OCI-LY1 (cell line): ENCODE measurements at regions not wholly inside any gene's neighbourhood (a gene's known extent, or its start where the extent isn't known, plus 50 kb on each side); places are given as distances from the start of the nearest gene placed in this dataset.

ENCODE experiments used
- H2AFZ ChIP-seq: fragments of 200-600 bp; sonication (generic), shearing (Covaris generic); 2 replicates; pipeline ENCODE4 v1.6.0; 2014; ENCODE audit warnings: antibody characterized with exemption, mild to moderate bottlenecking, low read length
- H3F3A ChIP-seq: fragments of 200-600 bp; sonication (generic), shearing (Covaris generic); 2 replicates; pipeline ENCODE4 v1.6.0; 2014; ENCODE audit warnings: mild to moderate bottlenecking, antibody characterized with exemption, low read length, moderate library complexity; ENCODE audit not compliant: insufficient read depth
- H3K27ac ChIP-seq: fragments of 200-600 bp; sonication (generic); 2 replicates; pipeline ENCODE4 v1.5.1; 2014; ENCODE audit warnings: low read length, mixed run types, mild to moderate bottlenecking, low read depth; ENCODE audit not compliant: poor library complexity, severe bottlenecking
- H3K27me3 ChIP-seq: fragments of 200-600 bp; sonication (generic); 2 replicates; pipeline ENCODE4 v1.6.0; 2014; ENCODE audit warnings: antibody characterized with exemption, mild to moderate bottlenecking, low read length, moderate library complexity; ENCODE audit not compliant: insufficient read depth
- H3K36me3 ChIP-seq: fragments of 200-600 bp; sonication (generic); 2 replicates; pipeline ENCODE4 v1.6.1; 2014; ENCODE audit warnings: mild to moderate bottlenecking, antibody characterized with exemption, low read length, moderate library complexity, mixed read lengths; ENCODE audit not compliant: insufficient read depth
- H3K4me1 ChIP-seq: fragments of 200-600 bp; sonication (generic); 2 replicates; pipeline ENCODE4 v1.5.1; 2014; ENCODE audit warnings: mild to moderate bottlenecking, low read length, moderate library complexity; ENCODE audit not compliant: insufficient read depth, severe bottlenecking
- H3K4me2 ChIP-seq: fragments of 200-600 bp; sonication (generic), shearing (Covaris generic); 2 replicates; pipeline ENCODE4 v1.6.1; 2014; ENCODE audit warnings: low read length
- H3K4me3 ChIP-seq: fragments of 200-600 bp; sonication (generic); 2 replicates; pipeline ENCODE4 v1.5.1; 2014; ENCODE audit warnings: low read length, low read depth, mild to moderate bottlenecking, mixed read lengths; ENCODE audit not compliant: poor library complexity, severe bottlenecking
- H3K79me2 ChIP-seq: fragments of 200-600 bp; shearing (Covaris generic); 2 replicates; pipeline ENCODE4 v1.6.1; 2016; ENCODE audit warnings: mixed run types, low read length, mixed read lengths; ENCODE audit not compliant: insufficient read depth
- H3K9ac ChIP-seq: fragments of 200-600 bp; sonication (generic), shearing (Covaris generic); 2 replicates; pipeline ENCODE4 v1.6.1; 2014; ENCODE audit warnings: mild to moderate bottlenecking, low read length, mixed read lengths
- H3K9me2 ChIP-seq: fragments of 200-600 bp; sonication (generic), shearing (Covaris generic); 2 replicates; pipeline ENCODE4 v1.6.1; 2014; ENCODE audit warnings: low read depth, mild to moderate bottlenecking, low read length, mixed read lengths
- H3K9me3 ChIP-seq: fragments of 200-600 bp; shearing (Covaris generic); 2 replicates; pipeline ENCODE4 v1.6.1; 2014; ENCODE audit warnings: low read length, mixed read lengths
- H4K20me1 ChIP-seq: fragments of 200-600 bp; sonication (generic), shearing (Covaris generic); 2 replicates; pipeline ENCODE4 v1.6.0; 2016; ENCODE audit warnings: mild to moderate bottlenecking, low read length; ENCODE audit not compliant: insufficient read depth
- EZH2 ChIP-seq: fragments of 200-600 bp; sonication (generic), shearing (Covaris generic); IDR thresholded peaks from 2 replicates; pipeline ENCODE4 v1.8.0; 2017; ENCODE audit warnings: borderline replicate concordance, mixed run types, mild to moderate bottlenecking, antibody characterized with exemption, low read length, moderate library complexity, mixed read lengths
- TF ChIP-seq, protein P1 (sequence below): fragments of 200-600 bp; sonication (generic), shearing (Covaris generic); IDR thresholded peaks from 2 replicates; pipeline ENCODE4 v1.5.1; 2017; ENCODE audit warnings: mild to moderate bottlenecking, antibody characterized with exemption, low read length, moderate library complexity, mixed read lengths

DNA sequence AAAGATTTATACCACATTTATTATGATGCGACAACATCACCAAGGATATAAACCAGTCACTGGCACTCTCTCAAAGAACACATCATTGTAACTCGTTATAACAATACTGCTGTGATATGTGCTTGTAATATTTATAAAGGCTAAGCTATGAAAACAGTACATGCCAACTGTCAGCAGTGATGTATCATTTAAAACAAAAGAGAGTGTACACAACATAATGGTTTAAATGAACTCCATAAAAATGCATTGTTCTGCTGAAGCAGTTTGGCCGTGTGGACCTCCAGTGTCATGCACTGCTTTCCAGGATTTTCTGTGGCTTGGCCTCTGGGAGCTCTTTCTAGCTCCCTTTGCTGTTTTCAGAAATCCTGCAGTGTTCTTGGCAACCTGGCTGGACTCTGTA is 215.6 kb downstream of the MTX2 start:
- H4K20me1 ChIP-seq, result no peaks in the 10 kb centered on the region
- H3K4me2 ChIP-seq, result no peak overlapping the region
- no peak overlapping the region for H3K9ac ChIP-seq
- no peaks in the 10 kb centered on the region for H3K36me3 ChIP-seq
- H3K9me3 ChIP-seq, result no peaks in the 10 kb centered on the region
- no peaks in the 10 kb centered on the region for H3K79me2 ChIP-seq
- TF ChIP-seq, protein P1, sequence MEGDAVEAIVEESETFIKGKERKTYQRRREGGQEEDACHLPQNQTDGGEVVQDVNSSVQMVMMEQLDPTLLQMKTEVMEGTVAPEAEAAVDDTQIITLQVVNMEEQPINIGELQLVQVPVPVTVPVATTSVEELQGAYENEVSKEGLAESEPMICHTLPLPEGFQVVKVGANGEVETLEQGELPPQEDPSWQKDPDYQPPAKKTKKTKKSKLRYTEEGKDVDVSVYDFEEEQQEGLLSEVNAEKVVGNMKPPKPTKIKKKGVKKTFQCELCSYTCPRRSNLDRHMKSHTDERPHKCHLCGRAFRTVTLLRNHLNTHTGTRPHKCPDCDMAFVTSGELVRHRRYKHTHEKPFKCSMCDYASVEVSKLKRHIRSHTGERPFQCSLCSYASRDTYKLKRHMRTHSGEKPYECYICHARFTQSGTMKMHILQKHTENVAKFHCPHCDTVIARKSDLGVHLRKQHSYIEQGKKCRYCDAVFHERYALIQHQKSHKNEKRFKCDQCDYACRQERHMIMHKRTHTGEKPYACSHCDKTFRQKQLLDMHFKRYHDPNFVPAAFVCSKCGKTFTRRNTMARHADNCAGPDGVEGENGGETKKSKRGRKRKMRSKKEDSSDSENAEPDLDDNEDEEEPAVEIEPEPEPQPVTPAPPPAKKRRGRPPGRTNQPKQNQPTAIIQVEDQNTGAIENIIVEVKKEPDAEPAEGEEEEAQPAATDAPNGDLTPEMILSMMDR, result no peak
- TF ChIP-seq EZH2, result no peak
- no peak overlapping the region for H2AFZ ChIP-seq
- no peaks in the 10 kb centered on the region for H3K27me3 ChIP-seq
- peaks cover 10% of the 10 kb centered on the region for H3K4me1 ChIP-seq
- no peak overlapping the region for H3K4me3 ChIP-seq
- H3F3A ChIP-seq, result no peaks in the 10 kb centered on the region
- no peaks in the 10 kb centered on the region for H3K9me2 ChIP-seq
- H3K27ac ChIP-seq, result no peak overlapping the region

DNA sequence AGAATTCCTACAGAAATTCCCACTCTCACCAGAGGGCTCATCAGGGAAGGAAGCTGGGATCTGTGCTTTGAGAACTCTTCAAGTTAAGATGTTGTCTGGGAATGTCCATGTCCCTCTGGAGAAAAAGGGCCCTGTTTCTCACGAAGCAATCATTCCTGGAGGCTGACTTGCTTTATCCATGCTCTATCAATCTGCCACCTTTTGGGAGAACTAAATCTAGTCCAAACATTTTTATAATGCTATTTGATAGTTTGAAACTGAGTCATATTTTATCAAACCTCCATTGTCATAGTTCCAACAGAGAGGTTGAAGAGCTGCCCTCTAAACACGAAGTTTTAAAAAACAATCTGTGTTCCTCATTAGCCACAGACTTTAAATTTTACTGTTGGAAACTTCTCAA is 219.2 kb downstream of the MTX2 start:
- Histone ChIP-seq H3K9me2 (no peaks in the 10 kb centered on the region), H4K20me1 (no peaks in the 10 kb centered on the region), H3K36me3 (no peaks in the 10 kb centered on the region), H3K79me2 (no peaks in the 10 kb centered on the region), H2AFZ (no peak overlapping the region), H3F3A (no peaks in the 10 kb centered on the region), H3K9ac (no peak overlapping the region), H3K4me3 (no peak overlapping the region), H3K27me3 (no peaks in the 10 kb centered on the region), H3K27ac (no peak overlapping the region), H3K9me3 (no peaks in the 10 kb centered on the region), H3K4me1 (peaks cover 44% of the 10 kb centered on the region), H3K4me2 (no peak overlapping the region)
- TF ChIP-seq, protein P1, result no peak
- no peak for TF ChIP-seq EZH2

DNA sequence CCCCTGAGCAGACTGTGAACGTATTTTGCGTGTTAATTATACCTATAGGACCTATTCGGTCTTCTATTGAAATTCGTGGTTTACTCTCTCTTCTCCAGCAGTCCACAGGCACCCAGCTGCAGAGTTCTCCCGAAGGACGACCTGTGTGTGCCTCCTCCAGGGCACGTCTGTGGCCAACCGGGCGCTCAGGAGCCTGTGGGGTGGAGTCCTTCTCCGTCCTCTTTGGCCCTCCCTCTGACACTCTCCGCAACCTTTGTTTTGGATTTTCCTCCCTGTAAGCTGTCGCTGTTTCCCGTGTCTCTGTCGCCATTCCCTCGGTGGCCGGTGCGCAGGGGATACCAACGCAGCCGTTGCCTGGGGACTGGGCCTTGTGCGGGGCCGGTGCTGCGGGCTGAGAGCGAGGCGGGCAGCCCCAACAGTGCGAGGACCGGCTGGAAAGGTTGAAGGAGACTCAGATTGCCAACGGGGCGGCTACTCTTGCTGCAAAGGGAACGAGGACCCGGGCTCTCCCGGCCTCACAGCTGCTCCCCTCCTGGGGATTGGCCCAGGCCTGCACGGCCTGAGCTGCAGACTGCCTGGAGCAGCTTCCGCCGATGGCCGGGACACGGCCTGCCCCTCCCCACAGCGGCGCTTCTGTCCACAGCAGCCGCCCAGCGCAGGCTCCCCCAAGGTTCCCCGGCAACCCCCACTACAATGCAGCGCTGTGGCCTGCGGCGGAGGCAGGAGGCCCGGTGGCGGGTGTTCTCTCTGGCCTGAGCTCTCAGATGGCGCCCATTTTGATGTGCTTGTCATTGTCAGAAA is 221.0 kb downstream of the MTX2 start:
- Histone ChIP-seq H2AFZ (no peak overlapping the region), H3F3A (no peaks in the 10 kb centered on the region), H3K4me1 (peaks cover 62% of the 10 kb centered on the region), H3K36me3 (no peaks in the 10 kb centered on the region), H3K27me3 (no peaks in the 10 kb centered on the region), H3K27ac (peak overlapping the region; percentile 83), H3K4me2 (no peak overlapping the region), H4K20me1 (no peaks in the 10 kb centered on the region), H3K79me2 (no peaks in the 10 kb centered on the region), H3K9me3 (no peaks in the 10 kb centered on the region), H3K9me2 (no peaks in the 10 kb centered on the region), H3K4me3 (no peak overlapping the region), H3K9ac (no peak overlapping the region; the same call in 1 of the 2 replicates)
- TF ChIP-seq, protein P1, result no peak
- TF ChIP-seq EZH2, result no peak
